H1 (cell line): ENCODE measurements at regions not wholly inside any gene's neighbourhood (a gene's known extent, or its start where the extent isn't known, plus 50 kb on each side); places are given as distances from the start of the nearest gene placed in this dataset.

ENCODE experiments used
- CTCF ChIA-PET: fragments of 300-600 bp; sonication (Branson Sonifier 250); formaldehyde crosslinking; loops from one replicate; lab custom pipeline; 2021; ENCODE audit not compliant: partially characterized antibody; lab: Charles Lee
- POLR2A ChIA-PET: fragments of 300-600 bp; sonication (Branson Sonifier 250); formaldehyde crosslinking; loops from one replicate; lab custom pipeline; 2021; ENCODE audit warnings: inconsistent platforms; ENCODE audit not compliant: partially characterized antibody; lab: Charles Lee
- DNase-seq, 2 experiments: peaks; one replicate each; pipeline versions ENCODE4 v3.0.0 to v3.0.0-alpha.2; 2010 to 2022; ENCODE audit warnings: low spot score in 2 of 2, low read depth in 1 of 2, mixed read lengths in 1 of 2
- FAIRE-seq: peaks from 2 replicates; lab custom pipeline; 2011; peaks lifted over from hg19 to GRCh38; lab: Jason Lieb, UNC
- H2AFZ ChIP-seq: 2 replicates; pipeline ENCODE4 v1.8.1; 2012; ENCODE audit warnings: low read length, inconsistent platforms
- H2AK5ac ChIP-seq: 2 replicates; pipeline ENCODE4 v1.6.1; 2013; ENCODE audit warnings: low read depth, low read length
- H2BK120ac ChIP-seq: replicated peaks from 2 replicates; pipeline ENCODE3; 2013; ENCODE audit warnings: low read depth, low read length, inconsistent platforms
- H2BK12ac ChIP-seq: 2 replicates; pipeline ENCODE4 v1.6.1; 2013; ENCODE audit warnings: low read depth, low read length
- H2BK15ac ChIP-seq: 2 replicates; pipeline ENCODE4 v1.6.1; 2013; ENCODE audit warnings: low read length
- H2BK20ac ChIP-seq: 2 replicates; pipeline ENCODE4 v1.6.1; 2013; ENCODE audit warnings: low read length
- H2BK5ac ChIP-seq: 2 replicates; pipeline ENCODE4 v1.6.1; 2013; ENCODE audit warnings: low read depth, low read length
- H3K14ac ChIP-seq: 2 replicates; pipeline ENCODE4 v1.6.1; 2013; ENCODE audit warnings: inconsistent platforms; ENCODE audit not compliant: insufficient read length
- H3K18ac ChIP-seq: 2 replicates; pipeline ENCODE4 v1.6.1; 2013; ENCODE audit warnings: low read length; ENCODE audit errors: extremely low read depth
- H3K23ac ChIP-seq: 2 replicates; pipeline ENCODE4 v1.6.1; 2013; ENCODE audit warnings: inconsistent platforms; ENCODE audit not compliant: insufficient read length
- H3K23me2 ChIP-seq: 2 replicates; pipeline ENCODE4 v1.6.1; 2013; ENCODE audit warnings: low read depth, low read length
- H3K27ac ChIP-seq: 2 replicates; pipeline ENCODE4 v1.6.1; 2011; ENCODE audit warnings: low read depth, low read length, inconsistent platforms
- H3K27me3 ChIP-seq, 4 experiments: replicated peaks in 1 of 4; 1 replicate in 1 of 4; 2 replicates in 3 of 4; pipeline versions ENCODE4 v1.6.1 to v1.8.1; 2011 to 2013; ENCODE audit warnings: low read length in 3 of 4, mild to moderate bottlenecking in 3 of 4, inconsistent platforms in 2 of 4, mixed read lengths in 2 of 4, moderate library complexity in 1 of 4; ENCODE audit not compliant: control insufficient read depth in 3 of 4, insufficient read depth in 3 of 4; ENCODE audit errors: extremely low read depth in 1 of 4
- H3K36me3 ChIP-seq, 4 experiments: 2 replicates each; pipeline versions ENCODE4 v1.6.1 to v1.8.1; 2011 to 2013; ENCODE audit warnings: mild to moderate bottlenecking in 4 of 4, low read length in 3 of 4, moderate library complexity in 2 of 4, control low read depth in 1 of 4, inconsistent platforms in 1 of 4; ENCODE audit not compliant: insufficient read depth in 4 of 4, control insufficient read depth in 2 of 4
- H3K4ac ChIP-seq: replicated peaks from 2 replicates; pipeline ENCODE3; 2013; ENCODE audit warnings: low read length, low read depth, mixed read lengths, inconsistent platforms; ENCODE audit not compliant: insufficient read length
- H3K4me1 ChIP-seq, 4 experiments: replicated peaks in 1 of 4; 1 replicate in 1 of 4; 2 replicates in 3 of 4; pipeline versions ENCODE4 v1.6.1 to v1.8.1; 2011 to 2013; ENCODE audit warnings: low read length in 3 of 4, inconsistent platforms in 2 of 4, mixed read lengths in 1 of 4; ENCODE audit not compliant: insufficient read depth in 4 of 4, control insufficient read depth in 3 of 4
- H3K4me2 ChIP-seq, 2 experiments: 2 replicates each; pipeline versions ENCODE4 v1.6.1 to v1.8.1; 2011 to 2013; ENCODE audit warnings: low read depth in 2 of 2, low read length in 2 of 2, control low read depth in 1 of 2, inconsistent platforms in 1 of 2, mild to moderate bottlenecking in 1 of 2; ENCODE audit not compliant: insufficient read depth in 1 of 2
- H3K4me3 ChIP-seq, 4 experiments: fragments of 200-600, 300-600 bp in 1 of 4; sonication (generic), shearing (Covaris generic), sonication (Bioruptor Twin) in 1 of 4; 2 replicates each; pipeline versions ENCODE4 v1.5.1 to v1.8.1; 2011 to 2016; ENCODE audit warnings: low read length in 4 of 4, low read depth in 3 of 4, control low read depth in 2 of 4, inconsistent platforms in 2 of 4, mild to moderate bottlenecking in 2 of 4, mixed read lengths in 1 of 4, moderate library complexity in 1 of 4; ENCODE audit not compliant: insufficient read depth in 2 of 4; ENCODE audit errors: extremely low read depth in 1 of 4
- H3K56ac ChIP-seq: replicated peaks from 2 replicates; pipeline ENCODE3; 2013; ENCODE audit warnings: low read depth, mild to moderate bottlenecking, mixed read lengths, low read length, inconsistent platforms; ENCODE audit not compliant: insufficient read length
- H3K79me1 ChIP-seq: 2 replicates; pipeline ENCODE4 v1.6.1; 2013; ENCODE audit warnings: low read depth, low read length, control low read depth
- H3K79me2 ChIP-seq, 2 experiments: 2 replicates each; pipeline versions ENCODE4 v1.6.1 to v1.8.1; 2012 to 2013; ENCODE audit warnings: low read length in 2 of 2, mild to moderate bottlenecking in 2 of 2, inconsistent platforms in 1 of 2; ENCODE audit not compliant: insufficient read depth in 2 of 2, control insufficient read depth in 1 of 2
- H3K9ac ChIP-seq, 4 experiments: replicated peaks in 1 of 4; 1 replicate in 1 of 4; 2 replicates in 3 of 4; pipeline versions ENCODE4 v1.6.1 to v1.8.1; 2011 to 2013; ENCODE audit warnings: low read depth in 3 of 4, low read length in 3 of 4, control low read depth in 2 of 4, mild to moderate bottlenecking in 2 of 4, moderate library complexity in 2 of 4, inconsistent platforms in 1 of 4; ENCODE audit errors: extremely low read depth in 1 of 4
- H3K9me3 ChIP-seq, 2 experiments: 2 replicates each; pipeline versions ENCODE4 v1.6.1 to v1.8.1; 2012 to 2013; ENCODE audit warnings: mild to moderate bottlenecking in 2 of 2, moderate library complexity in 2 of 2, control low read depth in 1 of 2, inconsistent platforms in 1 of 2, low read depth in 1 of 2, low read length in 1 of 2, mixed read lengths in 1 of 2; ENCODE audit not compliant: insufficient read depth in 2 of 2
- H4K20me1 ChIP-seq, 2 experiments: replicated peaks in 1 of 2; 2 replicates each; pipeline versions ENCODE3 to v1.8.1; 2011 to 2013; ENCODE audit warnings: inconsistent platforms in 2 of 2, low read length in 2 of 2, mild to moderate bottlenecking in 1 of 2; ENCODE audit not compliant: insufficient read depth in 2 of 2, control insufficient read depth in 1 of 2
- H4K5ac ChIP-seq: 2 replicates; pipeline ENCODE4 v1.6.1; 2013; ENCODE audit warnings: low read length, low read depth, mixed read lengths, inconsistent platforms; ENCODE audit not compliant: insufficient read length
- H4K8ac ChIP-seq: 2 replicates; pipeline ENCODE4 v1.8.0; 2013; ENCODE audit warnings: mild to moderate bottlenecking, moderate library complexity, low read length, inconsistent platforms; ENCODE audit not compliant: insufficient read depth; ENCODE audit errors: extremely low read depth
- H4K91ac ChIP-seq: replicated peaks from 2 replicates; pipeline ENCODE3; 2013; ENCODE audit warnings: low read length, mixed read lengths, inconsistent platforms; ENCODE audit not compliant: insufficient read length
- EGR1 ChIP-seq: IDR thresholded peaks from 2 replicates; pipeline ENCODE4 v1.6.1; 2011; ENCODE audit warnings: low read depth, low read length, borderline replicate concordance
- MAX ChIP-seq: IDR thresholded peaks from 2 replicates; pipeline ENCODE4 v1.6.1; 2012; ENCODE audit warnings: inconsistent platforms
- YY1 ChIP-seq: IDR thresholded peaks from 2 replicates; pipeline ENCODE4 v1.6.1; 2011; ENCODE audit warnings: low read depth, mild to moderate bottlenecking, low read length
- WGBS, 2 experiments: shearing (Covaris generic) in 1 of 2; methylation state at CpG; one replicate each; pipeline versions ENCODE4 v1.1.6 to v1.1.7; 2013 to 2015; ENCODE audit warnings: low lambda C conversion rate in 2 of 2, mixed read lengths in 2 of 2, inconsistent platforms in 1 of 2, low coverage in 1 of 2, missing lambda C conversion rate in 1 of 2; ENCODE audit not compliant: insufficient replicate concordance in 2 of 2, insufficient coverage in 1 of 2, insufficient read length in 1 of 2; ENCODE audit errors: extremely low coverage in 1 of 2, missing lambda C conversion rate in 1 of 2; 5-methylcytosine and 5-hydroxymethylcytosine counted together

- Histone ChIP-seq H3K4me2 (no peak overlapping the region), H4K5ac (no peak overlapping the region), H3K23ac (no peak overlapping the region), H3K18ac (no peak overlapping the region), H3K79me1 (no peaks in the 10 kb centered on the region), H2BK12ac (no peak overlapping the region), H3K79me2 (no peaks in the 10 kb centered on the region), H4K20me1 (no peaks in the 10 kb centered on the region), H3K4me3 (no peak overlapping the region), H3K56ac (no peak overlapping the region), H3K14ac (no peak overlapping the region), H2BK15ac (no peak overlapping the region), H3K4me1 (no peaks in the 10 kb centered on the region; a peak in 1 of 7 replicates), H4K91ac (no peak overlapping the region), H3K23me2 (no peaks in the 10 kb centered on the region), H3K9me3 (peaks cover 0 to 12% of the 10 kb centered on the region in 2 experiments; a peak in 2 of 4 replicates), H3K27ac (no peak overlapping the region), H2BK20ac (no peak overlapping the region), H3K4ac (no peak overlapping the region), H3K9ac (no peak overlapping the region; a peak in 1 of 7 replicates), H3K27me3 (no peaks in the 10 kb centered on the region), H2BK5ac (no peak overlapping the region), H2BK120ac (no peak overlapping the region), H4K8ac (no peak overlapping the region), H2AFZ (0 out of 2 replicates have a peak overlapping the region, but pooled peaks have one; percentile 34), H3K36me3 (no peaks in the 10 kb centered on the region), H2AK5ac (no peak overlapping the region)
- FAIRE-seq (no peak), DNase-seq (peak in 1 of 2 experiments; percentile 21)
- CTCF ChIA-PET: interaction anchor here (1.3 kb wide), 1 partner anchor 17 kb away, joined by 3 read pairs; no protein-coding TSS in a partner anchor
- POLR2A ChIA-PET: no interaction called here
- TF ChIP-seq MAX (peak; percentile 43; the same call in 1 of the 2 replicates), YY1 (peak; percentile 79; the same call in 1 of the 2 replicates), EGR1 (no peak)
- 85% methylated on average over 6 of the region's 6 CpGs; no CpG with 5 or more reads in 1 of the 2 experiments for WGBS, 2 experiments
Measured at GRCh38 chr13:65768545-65768944, 1461.6 kb downstream of the PCDH9 start.
